Prostate gland (tissue), 2 donors: ENCODE measurements at regions not wholly inside any gene's neighbourhood (a gene's known extent, or its start where the extent isn't known, plus 50 kb on each side); places are given as distances from the start of the nearest gene placed in this dataset.

Source experiments
- DNase-seq: peaks from one replicate; pipeline ENCODE4 v3.0.0-alpha.2; 2019; ENCODE audit warnings: low spot score
- H3K27ac ChIP-seq, 2 donors: fragments of 200-600 bp; sonication (generic); 2 replicates each; pipeline ENCODE4 v1.5.1; 2017 to 2019
- H3K27me3 ChIP-seq: fragments of 200-600 bp; sonication (generic); replicated peaks from 2 replicates; pipeline ENCODE4 v1.5.1; 2019; ENCODE audit not compliant: insufficient read depth
- H3K36me3 ChIP-seq, 2 donors: fragments of 200-600 bp; sonication (generic); 1 replicate in 1 of 2; 2 replicates in 1 of 2; pipeline versions ENCODE4 v1.5.1 to v1.8.1; 2017 to 2019
- H3K4me1 ChIP-seq: fragments of 200-600 bp; sonication (generic); replicated peaks from 2 replicates; pipeline ENCODE4 v1.5.1; 2019
- H3K4me3 ChIP-seq, 2 donors: fragments of 200-600 bp; sonication (generic); 2 replicates each; pipeline ENCODE4 v1.5.1; 2017 to 2019
- H3K9me3 ChIP-seq: fragments of 200-600 bp; sonication (generic); 2 replicates; pipeline ENCODE4 v1.5.1; 2017
- CTCF ChIP-seq, 4 experiments: fragments of 200-600 bp in 2 of 4; fragments of 450-650 bp in 2 of 4; sonication (generic) in 2 of 4; IDR thresholded peaks; 1 replicate in 3 of 4; 2 replicates in 1 of 4; pipeline ENCODE4 v1.5.1; 2016 to 2019; ENCODE audit warnings: antibody characterized with exemption in 4 of 4, mild to moderate bottlenecking in 2 of 4, moderate library complexity in 2 of 4
- POLR2A ChIP-seq: fragments of 450-650 bp; IDR thresholded peaks from one replicate; pipeline ENCODE4 v1.6.1; 2016; ENCODE audit warnings: antibody characterized with exemption, mild to moderate bottlenecking
- POLR2AphosphoS5 ChIP-seq: sonication (generic); formaldehyde crosslinking; IDR thresholded peaks from one replicate; pipeline ENCODE4 v1.6.1; 2017; ENCODE audit warnings: antibody characterized with exemption
- WGBS: methylation state at CpG from one replicate; pipeline ENCODE4 v1.1.5; 2018; 5-methylcytosine and 5-hydroxymethylcytosine counted together
- intact Hi-C: fragments of 100-400 bp; cut with DNase I; formaldehyde crosslinking; loops from one replicate; pipeline ENCODE4 v1.14.2; 2022

- H3K27ac ChIP-seq: no peak overlapping the region
- H3K4me1 ChIP-seq: no peaks in the 10 kb centered on the region
- DNase-seq: no peak
- no peak overlapping the region for H3K4me3 ChIP-seq
- H3K9me3 ChIP-seq: no peaks in the 10 kb centered on the region
- no peaks in the 10 kb centered on the region for H3K36me3 ChIP-seq
- TF ChIP-seq POLR2AphosphoS5: no peak
- TF ChIP-seq POLR2A: no peak
- no peak for TF ChIP-seq CTCF (IDR thresholded peaks at IDR 0.05)
- H3K27me3 ChIP-seq: no peaks in the 10 kb centered on the region
- 94% methylated on average over 1 of the region's 1 CpG for WGBS
- intact Hi-C loops: no loop called here
Observed at GRCh38 chr1:91613595-91613994, 112.9 kb downstream of the CDC7 start.

- no peak for DNase-seq
- H3K9me3 ChIP-seq: no peaks in the 10 kb centered on the region
- H3K27me3 ChIP-seq: no peaks in the 10 kb centered on the region
- TF ChIP-seq POLR2A (no peak), CTCF (IDR thresholded peaks at IDR 0.05) (no peak), POLR2AphosphoS5 (no peak)
- no peak overlapping the region for H3K4me3 ChIP-seq
- 95% methylated on average over 3 of the region's 3 CpGs for WGBS
- H3K27ac ChIP-seq: no peak overlapping the region
- intact Hi-C loops: no loop called here
- no peaks in the 10 kb centered on the region for H3K4me1 ChIP-seq
- no peaks in the 10 kb centered on the region for H3K36me3 ChIP-seq
Observed at GRCh38 chr1:91616712-91617111, 116.1 kb downstream of the CDC7 start.

GRCh38 chr1:91617285-91617765, 116.7 kb downstream of the CDC7 start:
- TF ChIP-seq CTCF (IDR thresholded peaks at IDR 0.05) (peak in 3 of 4 experiments; percentile 8 to 41 (median 8)), POLR2A (no peak)
- Histone ChIP-seq H3K4me1 (no peaks in the 10 kb centered on the region), H3K27me3 (no peaks in the 10 kb centered on the region), H3K9me3 (no peaks in the 10 kb centered on the region), H3K27ac (no peak overlapping the region), H3K4me3 (no peak overlapping the region), H3K36me3 (no peaks in the 10 kb centered on the region)
- intact Hi-C loops: no loop called here
- WGBS: 47% methylated on average over 5 of the region's 5 CpGs
- no peak for DNase-seq

GRCh38 chr1:91619881-91620280, 119.2 kb downstream of the CDC7 start:
- DNase-seq: no peak
- no peaks in the 10 kb centered on the region for H3K36me3 ChIP-seq

More at GRCh38 chr1:91619881-91620280, 119.2 kb downstream of the CDC7 start:
- TF ChIP-seq CTCF (IDR thresholded peaks at IDR 0.05) (no peak), POLR2AphosphoS5 (no peak), POLR2A (no peak)
- no peak overlapping the region for H3K4me3 ChIP-seq
- no peaks in the 10 kb centered on the region for H3K9me3 ChIP-seq
- 51% methylated on average over 3 of the region's 3 CpGs for WGBS
- H3K4me1 ChIP-seq: no peaks in the 10 kb centered on the region
- no peaks in the 10 kb centered on the region for H3K27me3 ChIP-seq
- H3K27ac ChIP-seq: no peak overlapping the region
- intact Hi-C loops: no loop called here
